Stimulated activated CD4-positive, alpha-beta T cell treated with anti-CD3 and anti-CD28 coated beads, Interleukin-12 subunit alpha, Interleukin-12 subunit beta, amount 100 ng/mL, for 48 hours (primary cell): ENCODE measurements at regions not wholly inside any gene's neighbourhood (a gene's known extent, or its start where the extent isn't known, plus 50 kb on each side); places are given as distances from the start of the nearest gene placed in this dataset.

Experiments used
- DNase-seq, 3 donors: peaks; one replicate each; pipeline ENCODE4 v3.0.0-alpha.2; 2020; ENCODE audit warnings: low read depth in 2 of 3, low spot score in 1 of 3

DNA sequence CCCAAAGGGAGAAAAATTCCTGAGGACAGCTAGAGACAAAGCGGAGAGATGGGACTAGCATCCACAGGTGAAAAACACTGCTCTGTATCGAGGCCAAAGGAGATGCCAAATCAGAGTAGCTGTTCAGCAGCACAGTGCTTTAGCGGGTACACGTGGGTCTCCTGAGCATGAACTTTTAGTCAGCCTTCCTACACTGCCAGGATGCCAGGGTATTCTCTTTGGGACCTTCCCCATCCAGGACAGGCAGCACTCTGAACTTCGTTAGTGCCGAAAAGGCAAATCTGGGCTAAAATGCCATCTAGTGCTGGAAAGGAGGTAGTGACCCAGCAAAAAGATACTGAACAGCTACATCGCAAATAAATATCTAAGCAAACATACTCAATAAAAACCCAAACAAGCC, 64.9 kb downstream of the C6orf58 start:
- DNase-seq = peak in 1 of 3 donors; percentile 7
